Peyer's patch (tissue), 4 donors: ENCODE measurements at regions not wholly inside any gene's neighbourhood (a gene's known extent, or its start where the extent isn't known, plus 50 kb on each side); places are given as distances from the start of the nearest gene placed in this dataset.

ENCODE experiments used
- POLR2A ChIP-seq, 2 donors: fragments of 450-650 bp; IDR thresholded peaks; one replicate each; pipeline ENCODE4 v1.5.1; 2017; ENCODE audit warnings: antibody characterized with exemption in 2 of 2, mild to moderate bottlenecking in 2 of 2, moderate library complexity in 2 of 2
- TF ChIP-seq, protein P1 (sequence below), 6 experiments: fragments of 450-650 bp in 4 of 6; fragments of 200-600 bp in 2 of 6; sonication (generic) in 1 of 6; IDR thresholded peaks; one replicate each; pipeline ENCODE4 v1.5.1; 2017 to 2019; ENCODE audit warnings: antibody characterized with exemption in 6 of 6, mild to moderate bottlenecking in 3 of 6, moderate library complexity in 1 of 6

DNA sequence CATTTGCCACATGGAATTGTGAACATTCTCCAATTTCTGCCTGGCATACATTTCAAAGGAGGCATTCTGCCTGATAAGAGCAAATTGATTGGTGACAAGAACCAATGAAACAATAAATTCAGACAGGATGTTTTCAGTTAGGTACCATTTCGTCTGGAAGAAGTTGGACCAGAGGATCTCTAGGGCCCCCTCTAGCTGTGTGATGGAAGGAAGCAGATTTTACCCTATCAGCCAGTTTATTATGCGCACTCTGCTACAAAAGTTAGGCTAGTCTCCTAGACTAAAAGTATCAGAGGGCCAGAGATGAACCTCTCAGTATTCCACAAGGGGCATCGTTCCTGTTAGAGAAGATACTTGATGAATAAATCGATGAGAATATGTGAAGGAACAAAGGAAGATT lies 118.0 kb downstream of the BUB3 start:
- TF ChIP-seq, protein P1, sequence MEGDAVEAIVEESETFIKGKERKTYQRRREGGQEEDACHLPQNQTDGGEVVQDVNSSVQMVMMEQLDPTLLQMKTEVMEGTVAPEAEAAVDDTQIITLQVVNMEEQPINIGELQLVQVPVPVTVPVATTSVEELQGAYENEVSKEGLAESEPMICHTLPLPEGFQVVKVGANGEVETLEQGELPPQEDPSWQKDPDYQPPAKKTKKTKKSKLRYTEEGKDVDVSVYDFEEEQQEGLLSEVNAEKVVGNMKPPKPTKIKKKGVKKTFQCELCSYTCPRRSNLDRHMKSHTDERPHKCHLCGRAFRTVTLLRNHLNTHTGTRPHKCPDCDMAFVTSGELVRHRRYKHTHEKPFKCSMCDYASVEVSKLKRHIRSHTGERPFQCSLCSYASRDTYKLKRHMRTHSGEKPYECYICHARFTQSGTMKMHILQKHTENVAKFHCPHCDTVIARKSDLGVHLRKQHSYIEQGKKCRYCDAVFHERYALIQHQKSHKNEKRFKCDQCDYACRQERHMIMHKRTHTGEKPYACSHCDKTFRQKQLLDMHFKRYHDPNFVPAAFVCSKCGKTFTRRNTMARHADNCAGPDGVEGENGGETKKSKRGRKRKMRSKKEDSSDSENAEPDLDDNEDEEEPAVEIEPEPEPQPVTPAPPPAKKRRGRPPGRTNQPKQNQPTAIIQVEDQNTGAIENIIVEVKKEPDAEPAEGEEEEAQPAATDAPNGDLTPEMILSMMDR (IDR thresholded peaks at IDR 0.05), result no peak
- no peak for TF ChIP-seq POLR2A (IDR thresholded peaks at IDR 0.05)
